NB4 (cell line): ENCODE measurements at regions not wholly inside any gene's neighbourhood (a gene's known extent, or its start where the extent isn't known, plus 50 kb on each side); places are given as distances from the start of the nearest gene placed in this dataset.

Source experiments
- DNase-seq: peaks from one replicate; pipeline ENCODE4 v3.0.0; 2010; ENCODE audit warnings: low read depth
- H3K4me3 ChIP-seq: one replicate; pipeline ENCODE4 v1.5.1; 2011; ENCODE audit warnings: mild to moderate bottlenecking, low read depth, low read length, moderate library complexity
- CTCF ChIP-seq: IDR thresholded peaks from one replicate; pipeline ENCODE4 v1.5.1; 2012; ENCODE audit warnings: low read depth, low read length
- MAX ChIP-seq: IDR thresholded peaks from 2 replicates; pipeline ENCODE4 v1.6.1; 2011; ENCODE audit warnings: low read depth, low read length
- MYC ChIP-seq: IDR thresholded peaks from 2 replicates; pipeline ENCODE4 v1.6.1; 2011; ENCODE audit warnings: low read depth, low read length
- POLR2A ChIP-seq: IDR thresholded peaks from 2 replicates; pipeline ENCODE4 v1.6.1; 2011; ENCODE audit warnings: mild to moderate bottlenecking; ENCODE audit not compliant: insufficient read length; ENCODE audit errors: extremely low read depth

- no peak for DNase-seq
- no peak overlapping the region for H3K4me3 ChIP-seq
- TF ChIP-seq MYC (no peak), MAX (no peak), CTCF (no peak), POLR2A (no peak)
Measured at GRCh38 chrX:9130031-9130430, 96.1 kb upstream of the FAM9B start.

GRCh38 chrX:9131066-9131465 is 97.1 kb upstream of the FAM9B start:
- TF ChIP-seq MYC (no peak), CTCF (no peak), POLR2A (no peak), MAX (no peak)
- DNase-seq, result no peak
- no peak overlapping the region for H3K4me3 ChIP-seq

- DNase-seq, result no peak
- H3K4me3 ChIP-seq, result no peak overlapping the region
- TF ChIP-seq MAX (no peak), MYC (no peak), POLR2A (no peak), CTCF (no peak)
Measured at GRCh38 chrX:9132036-9132638, 98.2 kb upstream of the FAM9B start.

- no peak for TF ChIP-seq MAX
- TF ChIP-seq POLR2A, result no peak
- no peak for TF ChIP-seq MYC
- no peak for TF ChIP-seq CTCF
- H3K4me3 ChIP-seq, result no peak overlapping the region
- no peak for DNase-seq
Measured at GRCh38 chrX:9133426-9133825, 99.5 kb upstream of the FAM9B start.

- no peak for TF ChIP-seq MAX
- no peak for TF ChIP-seq CTCF
- no peak for TF ChIP-seq POLR2A
- no peak for TF ChIP-seq MYC
- DNase-seq, result no peak
- no peak overlapping the region for H3K4me3 ChIP-seq
Measured at GRCh38 chrX:9134366-9134765, 100.4 kb upstream of the FAM9B start.
